Endothelial cell (in vitro differentiated cells): ENCODE measurements at regions not wholly inside any gene's neighbourhood (a gene's known extent, or its start where the extent isn't known, plus 50 kb on each side); places are given as distances from the start of the nearest gene placed in this dataset.

Source experiments
- DNase-seq: peaks from one replicate; pipeline ENCODE4 v3.0.0; 2021; ENCODE audit warnings: low spot score
- H3K27ac Mint-ChIP-seq: one replicate; pipeline ENCODE4 v1.8.0; 2021; ENCODE audit warnings: mixed read lengths, inconsistent platforms; ENCODE audit not compliant: unreplicated experiment
- H3K27me3 Mint-ChIP-seq: one replicate; pipeline ENCODE4 v1.8.0; 2021; ENCODE audit warnings: mild to moderate bottlenecking, moderate library complexity, mixed read lengths, inconsistent platforms; ENCODE audit not compliant: unreplicated experiment
- H3K36me3 Mint-ChIP-seq: one replicate; pipeline ENCODE4 v1.8.0; 2021; ENCODE audit warnings: mild to moderate bottlenecking, low read depth, mixed read lengths, inconsistent platforms; ENCODE audit not compliant: unreplicated experiment
- H3K4me1 Mint-ChIP-seq: one replicate; pipeline ENCODE4 v1.8.0; 2021; ENCODE audit warnings: mild to moderate bottlenecking, mixed read lengths, inconsistent platforms; ENCODE audit not compliant: unreplicated experiment
- H3K4me3 Mint-ChIP-seq: one replicate; pipeline ENCODE4 v1.8.0; 2021; ENCODE audit warnings: mild to moderate bottlenecking, mixed read lengths, inconsistent platforms; ENCODE audit not compliant: unreplicated experiment
- H3K9me3 Mint-ChIP-seq: one replicate; pipeline ENCODE4 v1.8.0; 2021; ENCODE audit warnings: mixed read lengths, inconsistent platforms; ENCODE audit not compliant: unreplicated experiment
- CTCF ChIP-seq: fragments of 200-600 bp; sonication (generic); IDR thresholded peaks from one replicate; pipeline ENCODE4 v1.5.0; 2021; ENCODE audit warnings: antibody characterized with exemption; ENCODE audit not compliant: unreplicated experiment

GRCh38 chr2:183416753-183417152 lies 292.5 kb downstream of the NUP35 start:
- DNase-seq: no peak
- Mint-ChIP-seq H3K9me3 (no peaks in the 10 kb centered on the region), H3K27ac (no peak overlapping the region)

GRCh38 chr2:183426825-183427224 lies 302.6 kb downstream of the NUP35 start:
- H3K36me3 Mint-ChIP-seq: no peaks in the 10 kb centered on the region
- no peaks in the 10 kb centered on the region for H3K9me3 Mint-ChIP-seq
- no peak for TF ChIP-seq CTCF
- no peaks in the 10 kb centered on the region for H3K27me3 Mint-ChIP-seq
- no peaks in the 10 kb centered on the region for H3K4me1 Mint-ChIP-seq
- DNase-seq: no peak
- H3K27ac Mint-ChIP-seq: no peak overlapping the region
- no peak overlapping the region for H3K4me3 Mint-ChIP-seq

More at GRCh38 chr2:183416753-183417152, 292.5 kb downstream of the NUP35 start:
- no peaks in the 10 kb centered on the region for H3K36me3 Mint-ChIP-seq
- H3K4me1 Mint-ChIP-seq: no peaks in the 10 kb centered on the region
- no peak for TF ChIP-seq CTCF
- peaks cover 2% of the 10 kb centered on the region for H3K27me3 Mint-ChIP-seq
- H3K4me3 Mint-ChIP-seq: no peak overlapping the region

GRCh38 chr2:183427558-183427957 lies 303.3 kb downstream of the NUP35 start:
- Mint-ChIP-seq H3K27me3 (no peaks in the 10 kb centered on the region), H3K36me3 (no peaks in the 10 kb centered on the region), H3K9me3 (no peaks in the 10 kb centered on the region), H3K4me3 (no peak overlapping the region), H3K4me1 (no peaks in the 10 kb centered on the region), H3K27ac (no peak overlapping the region)
- DNase-seq: no peak
- no peak for TF ChIP-seq CTCF

- Mint-ChIP-seq H3K4me3 (no peak overlapping the region), H3K27me3 (no peaks in the 10 kb centered on the region), H3K9me3 (no peaks in the 10 kb centered on the region), H3K27ac (no peak overlapping the region), H3K4me1 (no peaks in the 10 kb centered on the region), H3K36me3 (no peaks in the 10 kb centered on the region)
- TF ChIP-seq CTCF: no peak
- DNase-seq: no peak
These were observed 304.6 kb downstream of the NUP35 start for GRCh38 chr2:183428881-183429280.

GRCh38 chr2:183438541-183438940 lies 314.3 kb downstream of the NUP35 start:
- no peak overlapping the region for H3K4me3 Mint-ChIP-seq

More at GRCh38 chr2:183438541-183438940, 314.3 kb downstream of the NUP35 start:
- no peak for TF ChIP-seq CTCF
- Mint-ChIP-seq H3K36me3 (no peaks in the 10 kb centered on the region), H3K27me3 (no peaks in the 10 kb centered on the region), H3K4me1 (no peaks in the 10 kb centered on the region), H3K9me3 (no peaks in the 10 kb centered on the region), H3K27ac (no peak overlapping the region)
- no peak for DNase-seq
